DMS79 treated with DMSO at 0.1 percent for 48 hours (cell line): ENCODE measurements at regions not wholly inside any gene's neighbourhood (a gene's known extent, or its start where the extent isn't known, plus 50 kb on each side); places are given as distances from the start of the nearest gene placed in this dataset.
"Not testable (repeated sequence)": the region's sequence is repeated elsewhere in the genome, so short reads cannot be mapped to it uniquely, and the experiment has no call there.

Source experiments
- DNase-seq: peaks from one replicate; lab custom pipeline; 2025; lab: John Stamatoyannopoulos, UW

DNA sequence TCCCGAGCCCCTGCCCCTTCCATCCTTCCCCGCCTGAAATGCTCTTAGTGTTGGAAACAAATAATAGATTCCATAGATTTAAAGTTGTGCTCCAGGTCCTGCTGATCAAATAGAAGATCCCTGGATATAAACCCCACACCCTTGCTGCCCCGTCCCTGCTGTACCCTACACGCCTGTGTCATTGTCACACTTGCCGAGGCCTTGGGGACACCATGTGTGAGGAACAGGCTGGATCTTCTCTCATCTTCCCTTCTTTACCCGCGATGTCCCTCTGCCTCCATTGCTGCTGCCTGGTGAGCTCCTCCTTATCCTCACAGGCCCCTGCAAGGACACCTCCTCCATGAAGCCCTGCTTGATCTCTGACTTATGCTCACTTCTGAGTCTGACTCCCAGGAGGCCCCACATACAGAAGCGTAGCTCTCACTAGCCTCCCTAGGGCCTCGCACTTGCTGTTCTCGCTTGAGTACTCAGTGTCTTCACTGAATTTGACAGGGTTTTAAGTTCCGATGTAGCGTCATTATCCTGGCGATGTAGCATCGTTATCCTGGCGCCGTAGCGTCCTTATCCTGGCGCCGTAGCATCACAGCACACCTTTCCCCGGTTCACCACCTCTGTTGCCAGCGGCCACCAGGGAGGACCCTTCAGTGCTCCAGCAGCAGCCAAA, 221.9 kb downstream of the NDUFA10 start:
- DNase-seq, result no peak

GRCh38 chr2:239802185-239802649, 222.9 kb downstream of the NDUFA10 start:
- no peak for DNase-seq

DNA sequence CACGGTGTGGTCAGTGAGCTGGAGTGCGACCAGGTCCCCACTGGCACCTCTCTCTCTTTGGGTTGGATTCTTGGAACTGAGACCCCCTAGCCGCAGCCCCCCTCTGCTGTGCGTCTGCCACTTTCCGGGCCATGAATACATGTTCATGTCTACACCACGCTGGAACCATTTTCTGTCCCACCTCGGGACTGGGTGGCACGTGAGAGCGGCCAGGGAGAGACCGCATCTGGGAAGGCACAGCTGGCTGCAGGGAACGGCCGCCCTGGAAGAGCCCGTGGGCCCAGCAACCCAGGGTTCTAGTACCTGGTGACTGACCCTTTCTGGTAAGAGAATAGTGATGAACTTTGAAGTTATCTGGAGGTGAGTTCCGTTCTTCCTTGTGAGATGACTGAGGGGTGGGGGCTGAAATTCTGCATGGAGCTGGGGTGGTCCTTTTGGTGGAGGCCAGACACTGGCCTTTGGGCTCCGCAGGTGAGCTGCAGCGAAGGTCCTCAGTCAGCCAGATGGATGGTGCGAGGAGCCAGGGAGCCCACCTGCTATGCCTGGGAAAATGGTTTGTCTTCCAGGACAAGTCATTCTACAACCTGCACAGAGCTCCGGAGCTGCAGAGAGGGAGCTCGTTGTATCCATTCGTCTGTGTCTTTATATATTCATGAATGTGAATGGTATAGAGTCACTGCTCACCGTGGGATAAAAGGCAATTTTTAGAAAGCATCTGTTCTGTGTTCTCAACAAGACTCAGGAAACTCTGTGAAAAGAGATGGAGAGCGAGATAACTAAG, 223.5 kb downstream of the NDUFA10 start:
- no peak for DNase-seq

GRCh38 chr2:239800785-239801386, 224.3 kb downstream of the NDUFA10 start:
- no peak for DNase-seq

DNA sequence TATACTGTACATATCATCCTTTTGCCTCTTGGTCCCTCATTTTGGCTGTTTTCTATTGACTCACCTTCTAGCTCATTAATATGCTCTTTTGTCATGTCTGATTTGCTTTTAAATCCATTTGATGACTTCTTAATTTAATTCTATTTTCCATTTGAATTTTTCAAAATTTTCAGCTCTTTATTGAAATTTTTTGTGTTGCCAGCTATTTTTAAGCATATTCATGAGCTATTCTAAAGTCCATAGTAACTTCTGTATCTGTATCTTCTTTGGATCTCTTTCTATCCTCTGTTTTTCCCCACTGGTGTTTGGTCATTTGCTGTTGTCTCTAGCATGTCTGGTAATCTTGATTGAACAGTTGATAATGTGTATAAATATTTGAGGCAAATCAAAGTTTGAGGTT, 227.8 kb downstream of the NDUFA10 start:
- no peak for DNase-seq

- not testable (repeated sequence) for DNase-seq
Measured at GRCh38 chr2:239795761-239796160, 229.4 kb downstream of the NDUFA10 start.

GRCh38 chr2:239793836-239794235, 231.3 kb downstream of the NDUFA10 start:
- no peak for DNase-seq

DNA sequence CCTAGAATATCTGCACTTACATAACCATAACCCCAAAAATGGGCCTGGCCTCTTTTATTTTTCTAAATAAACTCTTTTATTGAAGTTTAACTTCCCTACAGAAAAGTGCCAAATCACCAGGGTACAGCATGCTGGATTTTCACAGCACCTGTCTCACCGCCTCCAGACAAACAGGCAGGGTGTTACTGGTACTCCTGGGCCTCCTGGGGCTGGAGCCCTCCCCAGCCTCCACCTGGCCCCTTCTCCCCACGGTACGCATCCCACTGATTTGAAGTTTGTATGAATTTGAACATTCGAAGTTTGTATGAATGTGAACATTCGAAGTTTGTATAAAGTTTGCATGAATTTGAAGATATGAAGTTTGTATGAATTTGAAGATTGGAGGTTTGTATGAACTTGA, 232.1 kb downstream of the NDUFA10 start:
- no peak for DNase-seq

DNA sequence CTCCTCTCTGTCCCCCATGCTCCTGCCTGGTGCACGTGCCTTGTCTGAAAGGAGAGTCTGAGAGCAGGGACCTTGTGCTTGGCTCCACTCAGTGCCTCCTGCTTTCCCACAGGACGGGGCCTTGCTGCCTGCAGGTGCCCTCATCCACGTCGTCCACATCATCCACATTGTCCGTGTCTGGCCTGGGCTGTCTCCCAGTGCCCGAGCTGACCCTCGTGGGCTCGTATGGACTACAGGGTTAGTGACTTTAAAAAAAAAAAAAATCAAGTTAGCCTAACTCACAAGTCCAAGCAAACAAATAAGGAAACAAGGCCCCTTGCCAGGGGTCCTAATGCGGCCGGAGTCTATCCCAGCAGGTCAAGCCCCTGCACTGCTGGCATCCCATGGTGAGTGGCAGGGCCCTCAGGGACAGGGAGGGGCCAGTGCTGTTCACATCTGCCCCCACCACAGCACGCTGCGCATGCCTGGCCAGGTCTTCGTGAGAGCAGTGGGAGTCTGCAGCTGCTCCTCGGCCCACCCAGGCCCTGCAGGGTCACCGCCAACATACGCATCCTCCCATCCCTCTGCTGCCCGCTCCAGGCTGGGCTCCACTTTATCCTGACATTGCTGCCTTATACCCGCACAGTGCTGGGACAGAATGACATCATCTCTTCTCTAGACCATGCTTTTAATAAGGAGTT, 232.6 kb downstream of the NDUFA10 start:
- no peak for DNase-seq

DNA sequence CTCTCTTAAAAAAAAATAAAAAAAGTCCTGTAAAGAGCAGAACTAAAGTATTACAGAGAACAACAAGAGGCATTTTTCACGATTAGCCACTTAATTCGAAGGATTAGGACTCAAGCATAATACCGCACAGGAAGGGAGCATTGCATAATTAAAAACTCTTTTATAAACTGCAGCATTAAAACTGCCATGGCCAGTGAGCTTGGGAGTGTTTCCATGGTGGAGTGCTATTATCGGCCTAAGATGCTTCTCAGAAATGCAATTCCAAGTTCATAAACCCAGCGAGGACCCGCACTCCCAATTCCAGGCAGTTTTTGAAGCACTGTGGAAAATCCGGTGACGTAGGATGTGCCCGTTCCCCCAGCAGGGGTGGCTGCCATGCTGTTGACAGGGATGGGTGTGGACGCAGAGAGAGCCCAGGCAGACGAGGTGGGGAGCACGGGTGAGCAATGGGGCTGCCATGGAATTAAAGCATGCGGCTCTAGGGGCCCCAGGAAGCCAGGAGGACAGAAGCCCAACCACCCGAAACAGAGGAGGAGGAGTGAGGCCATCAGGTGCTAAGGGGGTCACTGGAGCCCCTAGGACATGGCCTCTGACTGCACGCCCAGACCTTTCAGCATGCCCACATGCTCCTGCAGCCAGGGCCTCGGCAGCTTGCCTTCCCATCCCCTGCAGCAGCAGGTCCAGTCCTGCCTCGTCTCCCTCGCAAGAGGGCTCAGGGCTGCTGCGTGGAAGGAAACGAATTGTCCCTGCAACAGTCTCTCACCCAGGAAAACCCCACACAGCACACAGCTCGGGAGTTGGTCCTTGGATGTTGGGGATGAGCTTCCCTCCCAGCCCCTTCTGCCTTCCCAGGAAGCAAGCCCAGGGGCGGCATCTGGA, 233.4 kb downstream of the NDUFA10 start:
- DNase-seq, result peak; percentile 11

DNA sequence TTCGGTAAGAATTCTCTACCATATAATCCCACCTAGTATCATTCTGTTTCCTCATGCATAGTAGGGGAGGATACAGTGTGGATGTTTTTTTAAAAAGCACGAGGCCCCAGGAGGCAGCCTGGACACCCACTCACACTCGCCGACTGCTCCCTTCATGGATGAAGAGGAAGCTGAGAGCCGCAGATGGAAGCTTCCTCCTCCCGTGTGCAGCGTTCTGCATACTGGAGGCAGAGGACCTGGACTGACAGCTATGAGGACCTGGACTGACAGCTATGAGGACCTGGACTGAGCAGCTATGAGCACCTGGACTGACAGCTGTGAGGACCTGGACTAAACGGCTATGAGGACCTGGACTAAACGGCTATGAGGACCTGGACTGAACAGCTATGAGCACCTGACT, 234.4 kb downstream of the NDUFA10 start:
- DNase-seq, result no peak

GRCh38 chr2:239790313-239790712, 234.8 kb downstream of the NDUFA10 start:
- no peak for DNase-seq

DNA sequence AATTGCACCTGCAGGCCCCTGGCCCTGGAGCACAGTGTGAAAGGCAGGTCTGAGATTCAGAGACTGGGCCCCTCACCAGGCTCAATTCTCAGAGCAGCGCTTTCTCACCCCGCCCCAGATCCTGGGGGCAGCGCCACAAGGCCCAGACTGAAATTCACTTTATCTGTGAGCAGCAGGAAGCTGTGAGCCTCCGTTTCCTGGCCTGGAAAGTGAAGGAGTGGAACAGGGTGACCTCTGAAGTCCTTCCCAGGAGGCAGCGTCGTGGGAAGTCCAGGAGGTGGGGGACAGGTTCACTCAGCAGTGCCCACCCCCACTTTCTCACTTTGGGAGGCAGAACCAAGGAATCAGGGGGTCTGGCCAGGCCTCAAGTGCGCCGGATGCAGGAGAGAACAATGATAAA, 235.4 kb downstream of the NDUFA10 start:
- no peak for DNase-seq

- DNase-seq, result no peak
Measured at GRCh38 chr2:239788576-239789098, 236.5 kb downstream of the NDUFA10 start.

DNA sequence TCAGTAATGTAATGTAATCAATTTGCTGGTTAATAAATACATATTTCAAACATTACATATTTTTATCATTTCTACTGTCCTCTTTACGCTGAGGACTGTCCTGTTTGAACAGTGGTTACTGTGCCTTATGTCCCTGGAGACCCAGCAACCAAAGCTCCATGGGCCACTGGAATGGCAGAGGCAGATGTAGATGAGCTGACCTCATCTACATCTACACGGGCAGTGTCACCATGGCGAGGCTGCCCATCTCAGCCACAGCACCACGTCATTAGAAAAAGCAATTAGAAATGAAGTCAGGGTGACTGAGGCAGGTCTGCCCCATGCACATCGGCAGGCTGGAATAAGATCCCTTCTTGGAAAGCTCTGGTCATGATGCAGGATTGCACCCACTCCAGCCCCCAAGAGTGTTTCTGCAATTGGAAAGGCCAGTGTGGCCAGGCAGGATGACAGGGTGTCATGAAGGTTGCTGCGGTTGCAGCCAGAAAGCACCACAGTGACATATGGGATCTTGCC, 237.5 kb downstream of the NDUFA10 start:
- no peak for DNase-seq

GRCh38 chr2:239786791-239787190, 238.4 kb downstream of the NDUFA10 start:
- DNase-seq, result no peak

- DNase-seq, result no peak
Measured at GRCh38 chr2:239781454-239781853, 243.7 kb downstream of the NDUFA10 start.

GRCh38 chr2:239780236-239780994, 244.7 kb downstream of the NDUFA10 start:
- no peak for DNase-seq

DNA sequence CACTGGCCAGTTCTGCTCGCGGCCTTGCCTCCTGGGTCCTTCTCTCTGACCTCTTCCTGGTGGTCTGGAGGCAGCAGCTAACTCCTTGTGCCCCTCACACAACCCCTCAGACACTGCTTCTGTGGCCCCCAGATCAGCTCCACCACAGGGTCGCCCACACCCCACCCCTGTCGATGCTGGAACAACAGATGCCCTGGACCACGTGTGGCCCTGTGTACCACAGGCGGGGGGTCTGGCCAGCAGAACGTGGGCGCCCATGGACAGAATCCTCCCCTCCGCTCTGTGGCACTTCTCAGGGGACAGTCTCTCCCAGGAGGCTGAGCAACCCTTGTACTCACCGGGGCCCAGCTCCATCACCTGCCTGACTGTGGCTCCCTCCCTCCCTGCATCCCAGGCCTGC, 245.6 kb downstream of the NDUFA10 start:
- no peak for DNase-seq

DNA sequence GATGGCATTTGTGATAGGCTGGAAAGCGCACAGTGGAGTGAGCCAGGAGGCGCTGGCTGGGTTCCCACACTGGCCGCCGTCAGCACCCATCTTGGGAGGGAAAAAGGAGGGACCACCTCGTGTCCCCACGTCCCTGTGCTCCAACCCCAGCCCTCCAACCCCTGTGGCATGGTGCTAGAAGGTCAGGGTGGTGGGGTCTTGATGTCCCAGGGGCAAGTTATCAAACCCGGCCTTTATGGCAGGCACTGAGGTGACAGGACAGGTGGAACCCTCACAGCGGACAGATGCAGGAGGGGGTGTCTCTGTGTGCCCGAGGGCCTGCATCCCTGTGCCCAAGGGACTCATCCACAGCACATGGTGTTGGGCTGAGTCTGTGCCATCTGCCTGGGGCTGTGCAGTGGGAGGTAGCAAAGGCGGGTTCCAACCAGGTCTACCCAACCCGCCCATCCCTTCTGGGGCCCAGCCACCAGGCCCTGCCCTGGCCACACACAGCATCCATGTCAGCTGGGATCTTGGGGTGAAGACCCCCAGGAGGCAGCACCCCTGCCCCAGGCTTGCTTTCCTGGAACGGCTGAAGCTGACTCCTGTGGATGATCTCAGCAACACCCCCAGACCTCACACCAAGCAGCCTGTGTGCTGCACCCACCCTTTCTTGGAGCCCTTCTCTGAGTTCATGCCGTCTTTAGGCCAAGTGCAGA, 246.1 kb downstream of the NDUFA10 start:
- DNase-seq, result no peak
